ENCODE measurements at regions not wholly inside any gene's neighbourhood (a gene's known extent, or its start where the extent isn't known, plus 50 kb on each side); places are given as distances from the start of the nearest gene placed in this dataset.
"Not testable (repeated sequence)": the region's sequence is repeated elsewhere in the genome, so short reads cannot be mapped to it uniquely, and the experiment has no call there.

DNA sequence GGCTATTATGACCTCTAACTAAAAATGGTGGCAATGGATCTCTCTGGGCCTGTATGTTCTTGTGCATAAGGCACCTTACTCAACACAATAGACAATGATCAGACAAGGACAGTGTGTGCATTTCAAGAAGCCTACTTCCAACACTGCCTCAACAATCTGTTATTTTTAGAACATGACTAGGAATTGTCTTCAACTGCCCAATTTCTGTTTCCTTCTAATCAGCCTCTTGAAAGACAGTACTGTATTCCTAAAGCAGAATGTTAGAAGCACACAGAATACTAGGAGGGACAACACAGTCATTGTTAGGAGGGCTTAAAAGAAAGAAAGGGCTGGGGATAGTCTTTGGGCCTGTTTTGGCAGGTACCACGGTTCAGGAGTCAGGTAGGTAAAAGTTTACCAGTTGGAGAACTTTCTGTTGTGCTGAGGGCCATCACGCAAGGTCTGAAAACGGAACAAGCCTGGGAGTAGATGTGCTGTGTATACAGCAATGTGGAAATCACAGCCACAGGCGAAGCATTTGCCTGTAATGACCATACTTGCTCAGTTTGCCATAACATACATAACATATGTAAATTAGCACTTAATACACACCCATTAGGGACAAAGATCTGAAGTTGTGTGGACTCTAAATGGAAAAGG is 100.8 kb upstream of the ATXN3L start:
- no peak for DNase-seq

DNA sequence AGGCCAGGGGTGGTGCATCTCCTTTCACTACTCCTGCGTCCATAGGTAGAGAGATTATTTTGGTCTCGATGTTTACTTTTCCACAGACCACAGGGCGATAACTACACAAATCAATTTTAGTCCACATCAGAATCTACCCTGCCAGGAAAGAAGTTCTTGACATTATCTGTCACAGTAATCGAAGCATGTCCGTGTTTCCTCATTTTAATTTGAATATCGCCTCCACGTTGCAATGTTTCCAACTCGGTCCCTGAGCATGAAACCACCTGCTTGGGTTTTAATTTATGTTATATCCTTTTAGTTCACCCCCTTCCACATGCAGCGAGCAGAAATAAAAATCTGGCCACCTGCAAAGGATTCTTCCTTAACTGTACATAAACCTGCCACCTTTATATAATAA is 100.1 kb upstream of the ATXN3L start:
- DNase-seq, result no peak

DNA sequence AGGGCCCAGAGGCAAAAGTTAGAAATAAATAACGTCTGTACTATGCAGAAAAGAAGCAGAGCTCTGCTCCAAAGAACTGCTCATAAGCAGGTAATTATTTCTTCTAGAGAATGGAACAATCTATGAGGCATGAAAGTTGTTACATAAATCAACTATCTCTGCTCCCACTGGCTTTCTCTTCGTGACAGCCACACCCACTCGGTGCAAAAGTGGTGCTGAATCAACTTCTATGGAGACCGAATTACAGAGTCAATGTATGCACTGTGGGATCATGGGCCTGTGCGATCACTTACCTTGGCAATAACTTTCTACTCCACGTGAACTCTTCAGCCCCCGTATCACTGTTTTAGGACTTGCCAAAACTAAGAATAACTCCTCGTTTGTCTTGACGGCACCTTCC is 99.4 kb upstream of the ATXN3L start:
- DNase-seq, result no peak

DNA sequence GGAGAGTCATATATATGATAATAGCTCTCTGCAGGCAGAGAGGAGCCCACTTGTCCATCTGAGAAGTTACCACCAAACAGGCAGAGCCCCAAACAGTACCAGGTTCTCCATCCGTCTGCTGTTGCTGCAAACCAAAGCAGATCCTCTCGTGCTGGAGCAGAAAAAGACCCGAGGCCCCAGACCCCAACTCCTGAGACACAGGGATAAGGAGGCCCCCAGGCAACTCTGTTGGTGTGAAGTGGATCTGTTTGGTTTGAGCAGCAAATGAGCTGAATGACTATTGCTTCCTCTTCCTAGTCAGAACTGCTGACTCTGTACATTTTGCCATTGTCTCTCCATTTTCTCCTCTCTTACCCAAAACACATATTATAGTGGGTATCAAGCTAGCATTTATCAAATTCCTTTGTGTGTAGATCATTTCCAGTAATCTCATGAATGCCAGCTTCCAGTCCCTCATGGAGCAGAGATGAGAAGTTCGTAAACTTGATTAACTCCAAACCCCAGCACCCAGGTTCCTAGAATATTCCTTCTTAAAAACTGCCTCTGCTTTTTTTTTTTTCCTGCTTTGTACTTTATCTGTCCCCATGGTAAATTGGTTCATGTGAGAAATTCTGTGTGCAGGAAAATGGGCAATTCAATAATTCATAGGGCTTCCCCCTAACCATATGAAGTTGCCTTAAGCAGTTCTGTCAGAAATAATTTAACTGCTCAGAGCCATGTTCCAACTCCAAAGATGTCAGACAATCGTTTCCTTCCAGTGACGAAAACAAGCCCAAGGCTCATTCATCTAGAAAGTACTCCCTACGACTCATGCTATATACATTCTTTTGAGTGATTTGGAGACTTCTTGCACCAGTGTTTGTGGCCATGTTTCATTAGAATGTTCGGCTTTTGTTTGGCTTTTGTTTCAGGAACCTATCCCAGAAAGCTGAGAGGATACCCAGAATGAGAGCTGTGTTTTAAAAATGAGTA is 98.6 kb upstream of the ATXN3L start:
- DNase-seq, result no peak

DNA sequence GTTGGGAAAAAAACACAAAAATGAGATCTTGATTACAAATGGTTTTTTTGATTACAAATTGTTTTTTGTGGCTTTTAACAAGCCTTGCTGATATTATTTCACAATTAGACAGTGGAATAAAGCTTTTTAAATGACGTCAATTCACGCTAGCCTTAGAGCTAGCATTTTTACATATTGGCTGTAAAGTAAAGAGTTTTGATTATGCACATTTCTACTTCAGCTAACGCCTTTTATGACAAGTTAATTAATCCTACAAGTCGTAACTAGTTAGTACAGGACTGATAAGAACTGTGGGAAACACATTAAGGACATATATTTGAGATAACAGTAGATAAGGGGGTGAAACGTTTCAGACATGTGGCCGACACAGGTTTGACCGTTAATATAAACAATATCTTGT is 95.7 kb upstream of the ATXN3L start:
- DNase-seq, result no peak

DNA sequence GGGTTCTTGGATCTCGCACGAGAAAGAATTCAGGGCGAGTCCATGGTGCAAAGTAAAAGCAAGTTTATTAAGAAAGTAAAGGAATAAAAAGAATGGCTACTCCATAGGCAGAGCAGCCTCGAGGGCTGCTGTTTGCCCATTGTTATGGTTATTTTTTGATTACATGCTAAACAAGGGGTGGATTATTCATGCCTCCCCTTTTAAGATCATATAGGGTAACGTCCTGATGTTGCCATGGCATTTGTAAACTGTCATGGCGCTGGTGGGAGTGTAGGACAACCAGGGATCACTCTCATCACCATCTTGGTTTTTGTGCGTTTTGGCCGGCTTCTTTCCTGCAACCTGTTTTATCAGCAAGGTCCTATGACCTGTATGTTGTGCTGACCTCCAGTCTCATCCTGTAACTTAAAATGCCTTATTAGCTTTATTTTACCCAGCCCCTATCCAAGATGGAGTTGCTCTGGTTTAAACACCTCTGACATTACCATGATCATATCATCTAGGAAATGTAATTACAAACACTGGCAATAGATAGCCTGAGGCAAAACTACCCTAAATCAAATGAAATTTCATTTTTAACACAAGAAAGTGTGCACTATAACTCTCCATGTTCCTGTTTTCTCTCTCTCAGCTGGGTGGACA is 94.3 kb upstream of the ATXN3L start:
- DNase-seq, result no peak

DNA sequence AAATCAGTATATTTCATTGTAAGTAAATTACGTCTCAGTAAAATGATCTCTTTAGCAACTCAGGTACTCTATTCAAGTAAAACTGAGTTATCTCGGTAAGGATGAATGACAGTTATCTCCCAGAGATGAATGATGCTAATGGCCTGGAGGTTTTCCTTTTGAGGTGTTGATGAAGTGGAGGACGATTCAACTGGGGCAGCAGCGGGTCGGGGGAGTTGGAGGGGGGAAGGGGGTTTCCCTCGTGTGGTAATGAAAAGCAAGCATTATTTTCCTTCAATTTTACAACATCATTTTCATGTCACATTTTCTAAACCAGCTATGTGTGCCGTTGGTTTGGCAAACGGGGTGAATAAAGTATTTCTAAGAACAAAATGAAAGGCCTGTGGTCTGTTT is 92.4 kb upstream of the ATXN3L start:
- DNase-seq, result no peak

DNA sequence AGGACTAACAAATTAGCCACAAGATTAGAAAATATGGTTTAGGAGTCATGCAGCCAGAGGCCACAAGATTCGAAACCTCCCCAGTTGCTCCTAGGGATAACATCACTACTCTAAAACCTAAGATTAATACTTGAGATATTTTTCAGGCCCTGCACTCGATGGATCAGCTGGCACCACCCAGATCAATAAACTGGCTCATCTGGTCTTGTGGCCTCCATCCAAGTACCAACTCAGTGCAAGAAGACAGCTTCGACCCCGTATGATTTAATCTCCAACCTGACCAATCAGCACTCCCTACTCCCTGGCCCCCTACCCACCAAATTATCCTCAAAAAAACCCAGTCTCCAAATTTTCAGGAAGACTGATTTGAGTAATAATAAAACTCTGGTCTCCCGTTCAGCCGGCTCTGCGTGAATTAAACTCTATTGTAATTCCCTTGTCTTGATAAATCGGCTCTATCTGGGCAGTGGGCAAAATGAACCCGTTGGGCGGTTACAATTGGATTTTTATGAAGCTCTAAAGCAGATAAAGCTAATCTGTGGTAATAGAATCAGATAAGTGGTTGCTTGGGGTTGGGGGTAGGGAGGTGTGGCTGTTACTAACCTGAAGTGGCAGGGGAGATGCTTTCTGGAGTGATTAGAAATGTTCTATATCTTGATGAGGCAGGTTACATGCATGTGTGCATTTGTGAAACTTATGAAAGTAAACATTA is 91.8 kb upstream of the ATXN3L start:
- no peak for DNase-seq

DNA sequence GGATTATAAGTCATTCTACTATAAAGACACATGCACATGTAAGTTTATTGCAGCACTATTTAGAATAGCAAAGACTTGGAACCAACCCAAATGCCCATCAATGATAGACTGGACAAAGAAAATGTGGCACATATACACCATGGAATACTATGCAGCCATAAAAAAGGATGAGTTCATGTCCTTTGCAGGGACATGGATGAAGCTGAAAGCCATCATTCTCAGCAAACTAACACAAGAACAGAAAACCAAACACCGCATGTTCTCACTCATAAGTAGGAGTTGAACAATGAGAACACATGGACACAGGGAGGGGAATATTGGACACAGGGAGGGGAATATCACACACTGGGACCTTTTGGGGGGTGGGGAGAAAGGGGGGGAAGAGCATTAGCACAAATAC is 88.7 kb upstream of the ATXN3L start:
- DNase-seq, result not testable (repeated sequence)

DNA sequence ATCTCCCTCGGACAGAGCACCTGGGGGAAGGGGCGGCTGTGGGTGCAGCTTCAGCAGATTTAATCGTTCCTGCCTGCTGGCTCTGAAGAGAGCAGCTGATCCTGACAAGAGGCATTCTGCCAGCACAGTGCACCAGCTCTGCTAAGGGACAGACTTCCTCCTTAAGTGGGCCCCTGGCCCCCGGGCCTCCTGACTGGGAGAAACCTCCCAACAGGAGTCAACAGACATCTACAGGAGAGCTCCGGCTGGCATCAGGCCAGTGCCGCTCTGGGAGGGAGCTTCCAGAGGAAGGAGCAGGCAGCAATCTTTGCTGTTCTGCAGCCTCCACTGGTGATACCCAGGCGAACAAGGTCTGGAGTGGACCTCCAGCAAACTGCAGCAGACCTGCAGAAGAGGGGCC is 84.9 kb upstream of the ATXN3L start:
- DNase-seq, result not testable (repeated sequence)

DNA sequence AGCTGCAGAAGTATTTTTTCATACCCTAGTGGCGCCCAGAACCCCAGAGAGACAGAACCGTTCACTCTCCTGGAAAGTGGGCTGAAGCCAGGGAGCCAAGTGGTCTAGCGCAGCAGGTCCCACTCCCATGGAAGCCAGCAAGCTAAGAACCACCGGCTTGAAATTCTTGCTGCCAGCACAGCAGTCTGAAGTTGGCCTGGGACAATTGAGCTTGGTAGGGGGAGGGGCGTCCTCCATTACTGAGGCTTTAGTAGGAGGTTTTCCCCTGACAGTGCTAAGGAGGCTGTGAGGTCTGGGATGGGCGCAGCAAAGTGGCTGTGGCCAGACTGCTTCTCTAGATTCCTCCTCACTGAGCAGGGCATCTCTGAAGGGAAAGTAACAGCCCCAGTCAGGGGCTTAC is 84.5 kb upstream of the ATXN3L start:
- no peak for DNase-seq

DNA sequence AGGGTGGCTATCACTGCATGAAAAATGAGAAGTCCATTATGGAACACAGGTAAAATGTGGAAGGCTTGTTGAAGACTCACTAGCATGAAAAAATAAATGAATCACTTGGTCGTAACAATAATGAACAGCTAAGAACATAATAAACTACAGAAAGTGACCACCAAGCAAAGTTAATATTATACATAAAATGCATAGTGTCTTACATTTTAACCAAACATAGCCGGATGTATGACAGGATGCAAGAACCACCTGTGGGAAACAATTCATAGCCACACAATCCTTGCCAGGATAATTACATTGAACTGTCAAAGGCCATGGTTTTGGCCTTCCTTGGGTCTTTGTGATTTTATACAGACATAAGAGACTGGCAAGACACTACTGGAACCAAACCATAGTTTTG is 81.9 kb upstream of the ATXN3L start:
- DNase-seq, result no peak

DNA sequence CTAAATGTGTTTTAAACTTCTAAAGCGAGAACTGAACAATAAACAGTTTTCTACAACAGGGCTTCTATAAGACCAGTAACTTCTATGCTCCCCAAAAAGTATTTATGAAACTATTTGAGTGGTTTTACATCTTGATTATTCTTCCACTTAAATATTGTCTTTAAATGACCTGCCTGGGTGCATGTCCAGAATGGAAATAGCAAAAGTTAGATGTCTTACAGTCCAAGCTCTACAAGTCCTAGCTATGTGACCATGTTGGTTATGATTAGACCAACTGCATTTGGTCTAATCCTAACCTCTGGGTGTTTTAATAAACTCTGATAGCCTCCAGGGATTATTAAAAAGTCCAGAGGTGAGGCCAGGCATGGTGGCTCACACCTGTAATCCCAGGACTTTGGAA is 79.0 kb upstream of the ATXN3L start:
- no peak for DNase-seq

DNA sequence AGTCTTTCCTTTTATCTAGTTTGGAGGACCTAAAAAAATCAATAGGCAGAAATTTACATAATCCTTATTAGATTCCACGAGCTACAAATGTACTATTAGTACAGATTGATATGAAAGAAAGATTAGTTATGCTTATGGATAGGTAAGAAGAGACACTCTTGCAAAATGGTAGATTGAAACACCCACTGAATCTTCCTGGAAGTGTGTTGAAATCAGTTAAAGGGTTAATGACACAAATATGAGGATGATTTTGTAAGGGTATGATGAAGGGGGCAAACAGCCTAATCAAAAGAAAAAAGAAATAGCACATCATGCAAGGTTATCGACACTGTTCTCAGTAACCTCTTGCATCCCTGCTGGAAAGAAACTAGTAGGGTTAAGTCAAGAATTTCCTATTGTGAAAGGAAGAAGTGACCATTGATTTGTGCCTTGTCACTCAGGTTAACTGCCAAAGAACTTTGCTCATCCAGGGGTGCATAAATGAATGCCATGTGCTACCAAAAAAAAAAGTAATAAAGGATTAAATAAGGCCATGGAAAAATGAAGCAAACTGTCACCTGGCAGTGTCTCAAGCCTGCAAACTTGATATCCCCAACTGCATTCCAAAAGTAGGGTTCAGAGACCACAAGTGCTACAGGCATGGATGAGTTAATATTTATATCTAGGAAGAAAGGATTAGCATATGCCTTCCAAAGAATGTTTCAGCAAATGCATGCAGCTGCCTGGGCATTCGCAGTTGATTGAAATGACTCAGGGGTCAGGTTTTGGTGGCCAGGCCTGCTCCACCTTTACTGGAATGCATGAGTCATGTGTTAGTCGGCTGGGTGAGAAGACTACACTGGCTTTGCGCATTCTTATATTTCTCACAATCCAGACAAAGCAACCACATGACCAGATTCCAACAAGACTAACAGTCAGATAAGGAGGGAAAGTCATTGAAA is 78.3 kb upstream of the ATXN3L start:
- no peak for DNase-seq

DNA sequence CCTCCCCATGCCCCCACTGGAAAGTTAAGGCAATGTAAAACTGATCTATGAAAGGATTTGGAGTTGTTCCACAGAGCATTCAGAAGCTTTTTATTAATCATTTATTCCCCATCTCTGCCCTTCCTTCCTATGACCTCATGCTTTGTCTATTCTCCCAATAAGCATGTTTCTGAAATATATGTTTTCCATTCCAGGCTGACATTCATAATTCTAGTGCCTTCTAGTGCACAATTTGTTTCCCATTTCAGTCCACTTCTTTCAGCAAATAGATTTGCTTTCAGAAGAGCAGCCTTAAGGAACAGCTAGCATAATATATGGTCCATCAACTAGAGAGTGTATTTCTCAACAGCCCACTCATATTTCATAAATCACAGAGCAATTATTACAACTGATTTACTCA is 77.1 kb upstream of the ATXN3L start:
- no peak for DNase-seq

DNA sequence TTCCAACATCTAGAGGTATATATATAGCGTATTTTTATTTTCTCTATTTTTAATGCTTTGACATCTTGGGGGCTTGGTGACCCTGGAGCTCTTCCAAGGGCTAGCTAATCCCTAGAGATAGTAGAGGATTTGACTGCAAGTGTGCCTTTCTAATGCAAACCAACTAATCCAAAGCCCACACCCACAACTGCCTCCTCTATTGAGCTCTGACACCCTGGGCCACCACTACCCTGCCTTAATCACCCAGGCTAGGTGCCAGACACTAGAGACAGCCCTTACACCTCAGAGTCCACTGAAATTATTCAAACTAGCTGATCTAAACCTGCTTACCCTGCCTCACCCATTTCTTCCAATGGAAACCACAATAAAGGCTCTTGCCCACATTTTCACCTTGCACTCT is 69.6 kb upstream of the ATXN3L start:
- DNase-seq, result no peak

DNA sequence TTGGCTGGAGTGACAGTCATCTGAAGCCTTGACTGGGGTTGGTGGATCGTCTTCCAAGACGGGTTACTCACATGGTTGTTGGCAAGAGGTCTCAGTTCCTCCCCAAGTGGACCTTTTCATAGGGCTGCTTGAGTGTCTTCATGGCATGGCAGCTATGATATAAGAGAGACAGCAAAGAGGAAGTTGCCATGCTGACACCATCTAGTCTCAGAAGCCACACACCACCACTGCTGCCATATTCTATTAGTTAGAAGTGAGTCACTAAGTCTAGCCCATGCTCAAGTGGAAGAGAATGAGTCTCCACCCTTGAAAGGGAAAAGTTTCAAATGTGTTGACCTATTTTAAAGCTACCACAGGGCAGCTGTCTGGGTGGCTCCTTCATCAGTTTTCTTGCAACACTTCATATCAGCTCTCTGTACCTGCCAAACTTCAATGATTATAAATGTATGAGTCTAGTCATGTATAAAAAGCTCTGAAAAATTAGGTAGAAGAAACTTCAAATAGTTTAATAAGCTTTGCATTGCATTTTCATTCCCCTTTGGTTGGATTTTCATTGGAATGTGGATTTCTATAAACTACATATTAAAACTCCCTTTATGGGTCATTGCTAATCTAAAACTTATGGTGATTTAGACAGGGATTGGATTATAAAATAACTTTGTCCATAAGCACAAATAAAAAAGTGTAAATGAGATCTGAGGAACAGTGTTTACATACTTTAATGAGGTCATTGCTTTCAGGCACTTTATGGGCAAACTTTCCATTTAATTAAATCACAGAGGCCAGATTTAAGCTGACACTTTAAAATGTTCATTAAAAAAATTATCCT is 68.0 kb upstream of the ATXN3L start:
- no peak for DNase-seq

DNA sequence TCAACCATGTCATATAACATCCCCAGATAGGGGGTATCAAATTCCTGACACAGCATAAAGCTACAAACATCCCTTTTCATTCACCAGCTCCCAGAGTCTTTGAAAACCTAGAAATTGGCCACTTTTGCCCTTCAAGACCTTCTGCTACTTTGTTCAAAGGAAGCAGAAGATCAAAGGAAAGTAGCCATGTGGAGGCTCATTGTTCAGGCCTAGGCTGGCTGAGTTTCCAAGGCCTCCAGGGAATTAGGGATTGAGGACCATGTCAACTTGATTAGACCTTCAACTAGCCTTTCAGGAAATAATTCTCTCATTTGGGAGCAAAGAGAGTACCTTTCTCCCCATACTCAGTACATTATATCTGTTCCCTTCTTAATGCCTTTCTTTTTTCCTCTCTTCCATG is 66.8 kb upstream of the ATXN3L start:
- no peak for DNase-seq

DNA sequence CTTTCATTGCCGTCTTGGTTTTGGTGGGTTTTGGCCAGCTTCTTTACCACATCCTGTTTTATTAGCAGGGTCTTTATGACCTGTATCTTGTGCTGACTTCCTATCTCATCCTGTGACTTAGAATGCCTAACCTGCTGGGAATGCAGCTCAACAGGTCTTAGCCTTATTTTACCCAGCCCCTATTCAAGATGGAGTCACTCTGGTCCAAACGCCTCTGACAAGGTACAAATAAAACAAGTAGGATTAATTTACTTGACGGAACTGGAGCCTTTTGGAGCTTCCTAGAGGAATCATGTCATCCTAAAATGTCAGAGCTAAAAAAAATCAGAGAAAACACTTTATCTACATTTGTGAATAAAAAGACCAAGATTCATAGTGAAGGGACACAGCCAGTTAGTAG is 66.2 kb upstream of the ATXN3L start:
- no peak for DNase-seq

DNA sequence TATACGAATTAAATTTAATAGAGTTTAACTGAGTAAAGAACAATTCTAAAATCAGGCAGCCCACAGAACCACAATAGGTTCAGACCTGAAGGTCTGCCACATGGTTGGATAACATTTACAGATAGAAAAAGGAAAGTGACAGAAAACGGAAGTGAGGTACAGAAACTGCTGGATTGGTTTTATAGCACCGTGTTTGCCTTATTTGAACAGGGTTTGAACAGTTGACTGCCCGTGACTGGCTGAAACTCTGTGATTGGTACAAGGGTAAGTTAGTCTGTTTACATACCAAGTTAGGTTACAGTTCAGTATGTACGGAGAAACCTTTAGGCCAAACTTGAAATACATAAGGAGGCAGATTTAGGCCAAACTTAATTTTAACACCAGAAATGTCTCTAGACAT is 64.1 kb upstream of the ATXN3L start:
- no peak for DNase-seq

DNA sequence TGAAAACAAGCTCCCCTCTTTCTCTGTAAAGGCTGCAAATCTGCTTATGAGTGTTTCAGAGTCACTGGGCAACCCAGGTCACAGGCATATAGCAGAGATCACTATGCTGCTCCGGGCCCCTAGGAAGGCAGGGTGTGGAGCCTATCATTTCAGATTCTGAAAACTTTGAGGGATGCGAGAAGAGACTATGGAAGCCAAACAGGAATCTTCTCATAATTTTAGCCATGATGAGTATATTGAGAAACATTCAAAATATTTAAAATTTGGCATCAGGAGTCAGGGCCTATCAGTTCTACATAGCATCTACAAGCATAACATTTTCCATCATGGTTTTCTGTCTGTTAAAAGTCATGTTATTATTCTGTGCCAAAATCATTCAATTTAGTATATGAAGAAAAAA is 61.7 kb upstream of the ATXN3L start:
- no peak for DNase-seq
